WTC11 (cell line): ENCODE measurements at regions not wholly inside any gene's neighbourhood (a gene's known extent, or its start where the extent isn't known, plus 50 kb on each side); places are given as distances from the start of the nearest gene placed in this dataset.

Experiments
- CTCF ChIP-seq: fragments of 200-600 bp; IDR thresholded peaks from 2 replicates; pipeline ENCODE4 v1.8.0; 2022; ENCODE audit warnings: antibody characterized with exemption
- ETV6 ChIP-seq: sonication (generic); formaldehyde crosslinking; IDR thresholded peaks from 2 replicates; pipeline ENCODE4 v1.8.1; 2022; ENCODE audit warnings: mild to moderate bottlenecking, missing genetic modification reagents
- FOXJ3 ChIP-seq: sonication (generic); formaldehyde crosslinking; IDR thresholded peaks from 2 replicates; pipeline ENCODE4 v1.9.0; 2021; ENCODE audit warnings: missing genetic modification reagents, mild to moderate bottlenecking, borderline replicate concordance
- MAX ChIP-seq: sonication (generic); formaldehyde crosslinking; IDR thresholded peaks from 2 replicates; pipeline ENCODE4 v1.8.0; 2022; ENCODE audit warnings: mild to moderate bottlenecking, missing genetic modification reagents
- PRDM15 ChIP-seq: sonication (generic); formaldehyde crosslinking; IDR thresholded peaks from 2 replicates; pipeline ENCODE4 v1.8.0; 2022; ENCODE audit warnings: missing genetic modification reagents
- ZNF138 ChIP-seq: sonication (generic); formaldehyde crosslinking; conservative IDR thresholded peaks from 2 replicates; pipeline ENCODE4 v1.8.1; 2022; ENCODE audit warnings: mild to moderate bottlenecking, moderate library complexity, missing genetic modification reagents

DNA sequence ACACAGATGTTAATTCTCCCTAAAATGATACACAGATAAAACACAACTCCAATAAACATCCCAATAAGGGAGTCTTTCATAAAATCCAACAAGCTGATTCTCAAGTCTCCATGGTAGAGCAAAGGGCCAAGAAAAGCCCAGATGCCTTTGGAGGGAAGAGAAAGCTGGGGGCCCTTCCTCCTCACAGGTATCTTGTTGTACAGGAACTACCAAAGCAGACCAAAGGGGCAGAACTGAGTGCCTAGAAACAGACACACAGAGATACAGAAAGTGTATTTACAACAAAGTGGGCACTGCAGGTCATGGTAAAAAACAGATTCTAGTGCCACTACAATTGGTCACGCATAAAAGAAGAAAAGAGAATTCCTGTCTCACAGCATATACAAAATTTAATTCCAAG is 87.2 kb upstream of the NSMCE3 start:
- TF ChIP-seq FOXJ3 (CRISPR knock-in tag) (no peak), MAX (CRISPR knock-in tag) (no peak), PRDM15 (CRISPR knock-in tag) (no peak), CTCF (no peak), ZNF138 (CRISPR knock-in tag) (no peak), ETV6 (CRISPR knock-in tag) (no peak)
